Mucosa of gallbladder (tissue), 1 donor: ENCODE measurements at regions not wholly inside any gene's neighbourhood (a gene's known extent, or its start where the extent isn't known, plus 50 kb on each side); places are given as distances from the start of the nearest gene placed in this dataset.

Source experiments
- DNase-seq: peaks from one replicate; pipeline ENCODE4 v3.0.0-alpha.2; 2020; ENCODE audit warnings: low spot score
- donor health status: DM: no; HTN: no; CAD: no.

DNA sequence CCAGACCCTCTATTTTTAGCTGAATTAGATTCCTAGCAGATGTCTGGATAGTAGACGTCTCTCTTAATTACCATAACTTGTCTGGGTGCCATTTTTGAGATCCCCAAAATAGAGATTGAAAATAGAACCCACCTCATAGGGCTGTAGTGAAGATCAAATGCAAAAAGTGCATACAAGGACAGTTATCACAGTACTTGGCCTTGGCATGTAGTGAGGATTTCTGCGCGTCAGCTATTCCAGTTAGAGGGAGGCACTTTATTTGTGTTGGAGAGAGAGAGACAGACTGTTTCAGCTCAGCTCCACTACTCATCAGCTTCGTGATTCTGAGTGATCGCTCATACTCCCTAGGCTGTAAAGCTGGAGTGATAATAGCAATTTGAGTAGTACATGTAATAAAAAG lies 59.6 kb upstream of the CDH13 start:
- no peak for DNase-seq

DNA sequence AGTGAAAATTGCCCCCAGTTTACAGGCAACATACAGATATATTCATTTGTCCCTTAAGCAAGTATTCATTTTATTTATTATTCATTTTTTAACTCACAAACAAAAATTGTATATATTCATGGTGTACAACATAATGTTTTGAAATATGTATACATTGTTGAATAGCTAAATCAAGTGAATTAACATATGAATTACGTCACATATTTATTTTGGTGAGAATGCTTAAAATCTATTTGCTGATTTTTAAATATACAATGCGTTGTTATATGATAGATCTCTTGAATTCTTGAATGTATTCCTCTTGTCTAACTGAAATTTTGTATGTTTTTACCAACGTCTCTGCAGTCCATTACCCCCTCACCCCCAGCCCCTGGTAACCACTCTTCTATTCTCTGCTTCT lies 63.4 kb upstream of the CDH13 start:
- no peak for DNase-seq

DNA sequence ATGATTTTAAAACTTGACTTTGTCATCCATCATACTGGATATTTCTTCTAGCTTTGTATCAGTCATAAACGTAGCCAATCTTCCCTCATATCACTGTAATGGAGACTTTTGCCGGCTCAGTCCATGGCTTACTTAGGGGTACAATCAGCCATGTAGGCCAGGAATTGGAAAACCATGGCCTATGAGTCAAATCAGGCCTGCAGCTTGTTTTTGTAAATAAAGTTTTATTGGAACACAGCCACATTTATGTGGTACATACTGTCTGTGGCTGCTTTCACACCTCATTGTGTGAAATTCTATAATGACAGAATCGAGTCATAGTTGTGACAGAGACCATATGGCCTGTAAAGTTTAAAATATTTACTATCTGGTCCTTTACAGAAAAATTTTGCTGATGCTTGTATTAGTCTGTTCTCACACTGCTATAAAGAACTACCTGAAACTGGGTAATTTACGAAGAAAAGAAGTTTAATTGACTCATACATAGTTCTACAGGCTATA lies 64.5 kb upstream of the CDH13 start:
- no peak for DNase-seq

DNA sequence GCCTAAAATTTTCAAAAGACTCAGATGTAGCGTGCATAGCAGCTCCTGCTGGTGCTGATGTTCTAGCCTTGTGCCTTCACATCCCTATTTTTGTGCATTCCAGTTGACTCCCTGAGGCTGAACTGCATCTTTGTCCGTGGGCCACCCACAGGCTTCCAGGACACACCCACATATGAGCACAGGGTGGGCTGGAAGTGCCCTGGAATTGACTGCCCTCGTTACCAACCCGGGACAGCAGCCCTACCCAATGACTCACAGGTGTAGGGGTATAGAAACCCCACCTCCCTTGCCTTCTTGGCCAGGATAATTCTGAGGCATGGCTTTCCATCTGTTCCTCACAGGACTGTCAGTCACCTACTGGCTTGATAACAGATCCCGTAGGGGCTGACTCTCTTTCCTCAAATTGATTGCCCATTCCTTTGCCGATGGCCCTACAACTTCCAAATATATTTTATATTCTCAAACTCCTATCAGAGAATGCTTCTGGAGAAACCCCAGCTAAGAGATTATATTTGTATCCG lies 65.9 kb upstream of the CDH13 start:
- no peak for DNase-seq

DNA sequence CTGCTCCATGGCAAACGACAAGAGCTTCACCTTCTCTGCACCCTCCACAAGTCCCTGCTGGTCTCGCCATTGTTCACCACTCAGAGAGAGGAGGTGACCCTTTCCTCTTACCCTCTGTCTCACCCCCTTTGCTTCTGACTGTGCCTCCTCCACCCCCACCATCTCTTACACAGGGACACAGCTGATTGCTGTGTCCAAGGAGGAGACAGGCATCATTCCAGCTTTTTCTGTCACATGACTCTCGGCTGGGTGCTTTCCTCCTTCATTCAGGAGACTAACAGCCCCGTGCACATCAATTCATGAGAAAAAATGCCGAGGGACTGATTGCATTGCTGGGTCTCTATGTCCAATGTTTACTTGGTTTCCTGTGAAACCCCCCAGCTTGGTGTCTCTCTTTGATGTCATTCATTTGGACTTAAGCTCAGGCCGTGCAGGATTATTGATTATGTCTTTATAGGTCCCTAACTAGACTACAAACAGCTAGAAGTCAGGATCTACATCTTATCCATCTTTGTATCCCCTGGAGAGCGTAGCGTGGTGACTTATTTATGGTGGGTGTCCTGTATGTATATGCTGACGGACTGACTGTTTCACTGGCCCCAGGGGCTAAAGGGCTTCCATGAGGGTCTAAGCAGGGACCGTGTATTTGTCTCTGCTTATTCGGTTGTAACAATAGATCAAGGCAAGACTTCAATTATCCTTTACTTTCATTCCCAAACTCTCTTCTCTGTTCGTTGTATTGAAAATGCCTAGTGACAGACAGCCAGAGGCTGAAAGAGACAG lies 82.2 kb upstream of the CDH13 start:
- no peak for DNase-seq

DNA sequence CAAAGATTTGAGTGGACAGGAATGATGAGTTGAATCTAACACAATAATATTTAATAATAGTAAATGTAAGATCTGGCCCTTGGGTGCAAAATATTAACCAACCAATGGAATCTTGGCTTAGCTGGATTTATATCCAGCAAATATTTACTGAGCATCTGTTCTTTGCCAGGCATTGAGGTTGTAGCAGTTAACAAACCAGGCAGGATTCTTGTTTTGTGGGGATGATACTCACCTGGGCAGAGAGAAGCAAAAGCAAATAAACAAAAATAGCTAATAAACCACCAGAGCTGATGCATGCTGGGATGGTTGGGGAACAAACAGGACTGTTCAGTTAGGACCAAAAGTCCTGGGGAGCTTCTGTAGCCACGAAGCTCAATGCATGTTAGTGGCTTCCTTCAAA lies 84.1 kb upstream of the CDH13 start:
- no peak for DNase-seq

DNA sequence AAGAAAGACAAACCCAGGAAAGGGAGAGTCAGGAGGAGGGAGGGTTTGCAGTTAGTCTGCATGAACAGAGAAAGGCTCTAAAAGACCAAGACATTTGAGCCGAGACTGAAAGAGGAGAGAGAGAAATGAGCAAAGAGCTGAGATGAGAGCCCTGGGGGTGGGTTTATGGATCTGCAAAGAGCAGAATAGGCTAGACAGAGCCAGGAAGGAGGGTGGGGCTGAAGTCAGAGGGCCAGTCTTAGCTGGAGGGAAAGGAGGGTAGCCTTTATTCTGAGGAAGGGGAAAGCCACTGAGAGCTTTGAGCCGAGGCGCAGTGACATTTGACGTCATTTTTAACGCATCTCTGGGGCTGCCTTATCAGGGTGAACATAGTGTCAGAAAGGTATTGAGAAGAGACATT lies 85.7 kb upstream of the CDH13 start:
- no peak for DNase-seq

DNA sequence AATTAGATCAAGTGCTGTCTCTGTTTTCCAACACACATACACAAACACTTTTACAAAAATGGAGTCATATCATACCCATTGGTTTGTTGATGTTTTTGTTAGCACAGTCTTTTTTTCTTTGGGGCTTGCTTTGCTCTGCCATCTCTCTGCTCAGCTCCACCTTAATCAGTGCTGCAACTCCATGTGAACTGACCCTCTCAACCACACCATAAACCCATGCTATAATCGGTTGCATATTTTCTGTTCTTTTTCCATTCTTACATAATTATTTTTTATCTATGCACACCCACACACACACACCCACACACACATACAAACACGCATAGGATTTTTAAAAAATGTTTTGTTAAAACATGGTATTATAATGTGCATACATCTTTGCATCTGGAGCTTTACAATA lies 91.0 kb upstream of the CDH13 start:
- DNase-seq = no peak

DNA sequence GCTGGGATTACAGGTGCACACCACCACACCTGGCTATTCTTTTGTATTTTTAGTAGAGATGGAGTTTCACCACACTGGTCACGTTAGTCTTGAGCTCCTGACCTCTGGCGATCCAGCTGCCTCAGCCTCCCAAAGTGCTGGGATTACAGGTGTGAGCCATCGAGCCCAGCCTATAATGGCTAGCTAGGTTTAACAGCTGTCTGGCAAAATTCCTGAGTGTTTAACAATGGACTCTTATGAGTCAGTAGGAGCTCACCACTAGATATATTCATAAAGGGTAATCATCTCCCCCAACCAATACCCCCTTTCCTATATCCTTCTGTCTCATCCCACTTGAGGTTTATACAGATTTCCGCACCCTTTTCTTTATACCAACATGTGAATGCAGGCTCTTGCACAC lies 91.5 kb upstream of the CDH13 start:
- DNase-seq = no peak

DNA sequence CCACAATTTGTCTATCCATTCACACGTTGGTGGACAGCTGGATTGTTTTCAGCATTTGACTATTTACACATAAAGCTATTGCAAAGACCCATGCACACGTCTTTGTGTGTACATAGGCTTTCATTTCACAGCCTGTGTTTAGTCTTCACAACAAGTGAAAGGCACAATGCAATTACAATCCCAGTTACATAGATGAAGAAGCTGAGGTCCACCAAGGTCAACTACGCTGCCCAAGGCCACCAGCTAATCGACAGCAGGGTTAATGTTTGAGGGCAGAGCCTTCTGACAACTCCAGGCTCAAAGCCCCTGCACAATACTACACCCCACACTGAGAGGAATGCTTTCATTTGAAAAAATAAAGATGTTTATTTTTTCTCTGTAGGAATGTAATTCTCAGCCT lies 93.6 kb upstream of the CDH13 start:
- DNase-seq = no peak

DNA sequence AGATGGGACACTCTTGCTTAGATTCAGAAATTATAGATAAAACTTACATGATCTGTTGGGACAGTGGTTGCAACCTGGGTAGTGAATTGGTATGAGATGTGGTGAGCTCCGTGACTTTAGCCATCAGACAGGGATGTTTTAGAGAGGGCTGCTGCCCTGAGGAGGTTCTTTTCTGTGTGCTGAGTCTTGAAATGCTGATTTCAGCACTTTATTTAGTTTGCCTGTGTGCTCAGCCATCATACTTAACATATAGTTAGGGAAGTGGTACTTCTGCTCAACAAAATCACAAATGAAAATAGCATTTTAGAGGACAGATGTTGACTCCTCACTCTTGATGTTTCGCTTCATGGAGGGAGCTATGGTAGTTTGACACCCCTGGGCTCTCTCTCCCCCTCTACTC lies 95.9 kb upstream of the CDH13 start:
- DNase-seq = no peak

DNA sequence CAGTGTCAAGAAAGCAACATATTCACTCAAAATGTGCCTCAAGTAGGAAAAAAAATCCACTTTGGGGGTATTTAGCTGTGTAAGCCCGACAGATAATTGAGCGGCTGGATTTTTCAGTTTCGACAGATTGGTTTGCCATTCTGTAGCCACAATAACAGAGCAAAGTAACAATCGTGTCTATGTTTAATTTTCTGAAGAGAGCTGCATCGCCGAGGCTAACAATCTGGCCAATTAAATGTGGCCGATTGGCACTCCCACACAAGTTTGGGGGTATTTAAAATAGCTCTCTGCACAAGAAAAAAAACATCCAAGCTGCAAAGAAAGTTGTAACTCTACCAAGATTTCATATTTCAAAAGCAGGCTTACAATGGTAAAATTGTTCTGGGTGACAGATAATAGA lies 99.7 kb upstream of the CDH13 start:
- no peak for DNase-seq

DNA sequence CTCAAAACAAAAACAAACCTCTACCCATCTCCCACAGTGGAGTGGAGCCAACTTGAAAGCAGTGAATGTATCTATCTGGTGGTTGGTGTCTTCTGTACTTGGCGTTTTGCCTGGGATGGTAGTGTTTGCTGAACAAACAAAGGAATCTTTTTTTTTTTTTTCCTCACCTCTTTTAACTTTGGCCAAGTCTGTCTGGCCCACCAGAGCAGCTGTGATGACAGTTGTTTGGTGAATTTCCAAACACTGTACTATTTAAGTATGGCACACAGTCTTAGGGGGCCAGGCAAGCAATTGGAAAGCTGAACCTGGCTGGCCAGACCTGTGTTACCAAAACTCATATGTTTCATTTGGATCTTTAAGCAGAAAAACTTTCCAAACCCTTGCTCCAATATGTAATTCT lies 101.8 kb upstream of the CDH13 start:
- no peak for DNase-seq

DNA sequence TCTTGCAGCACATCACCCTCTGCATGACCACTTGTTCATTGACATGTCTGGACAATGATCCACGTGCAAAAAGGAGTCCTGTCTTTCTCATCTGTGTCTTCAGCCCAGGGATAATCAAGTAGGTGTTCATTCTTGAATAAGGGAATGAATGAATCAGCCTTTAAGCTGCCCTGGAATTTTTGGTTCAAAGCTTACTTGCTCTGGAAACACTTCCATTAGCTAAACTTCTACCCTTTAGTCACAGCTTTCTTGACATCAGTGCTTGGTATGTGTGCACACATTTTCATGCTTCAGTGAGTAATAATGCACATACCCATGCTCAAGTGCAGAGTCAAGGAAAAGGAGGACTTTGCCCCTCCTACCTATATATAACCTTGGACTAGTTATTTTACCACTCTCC lies 103.0 kb upstream of the CDH13 start:
- DNase-seq = no peak

DNA sequence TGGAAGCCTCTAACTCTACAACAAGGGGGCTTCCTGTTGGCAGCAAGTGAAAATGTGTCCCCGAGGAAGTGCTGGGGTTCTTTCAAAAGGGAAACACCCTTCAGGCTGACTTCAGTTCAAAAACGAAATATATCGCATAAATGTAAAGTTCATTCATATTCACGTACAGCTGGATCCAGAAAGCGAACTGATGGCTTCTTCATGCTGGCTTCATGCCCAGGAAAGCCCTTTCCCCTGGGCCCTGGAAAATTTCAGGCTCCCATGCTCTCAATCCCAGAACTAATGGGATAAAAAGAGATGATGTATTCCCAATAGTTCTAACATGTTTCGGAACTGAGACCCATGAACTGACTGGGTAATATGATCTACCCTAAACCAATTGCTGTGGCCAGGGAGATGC lies 104.7 kb upstream of the CDH13 start:
- DNase-seq = no peak

DNA sequence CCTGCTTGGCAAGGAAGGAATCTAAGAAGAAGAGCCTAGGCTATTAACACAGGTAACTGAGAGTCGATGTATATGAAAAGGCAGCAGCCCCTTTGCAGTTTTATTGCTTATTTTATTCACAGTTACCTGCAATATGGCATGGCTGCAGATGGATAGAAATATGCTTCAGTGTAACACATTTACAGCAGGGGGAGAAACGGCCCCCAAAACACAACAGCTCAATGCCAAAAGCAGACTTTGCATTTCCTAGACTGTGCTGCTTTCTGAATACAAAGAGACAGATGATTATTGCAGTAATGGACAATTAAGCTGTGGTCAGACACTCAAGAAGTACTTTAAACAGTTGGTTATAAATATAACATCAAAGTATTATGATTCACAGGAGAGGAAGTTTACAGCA lies 108.0 kb upstream of the CDH13 start:
- no peak for DNase-seq

DNA sequence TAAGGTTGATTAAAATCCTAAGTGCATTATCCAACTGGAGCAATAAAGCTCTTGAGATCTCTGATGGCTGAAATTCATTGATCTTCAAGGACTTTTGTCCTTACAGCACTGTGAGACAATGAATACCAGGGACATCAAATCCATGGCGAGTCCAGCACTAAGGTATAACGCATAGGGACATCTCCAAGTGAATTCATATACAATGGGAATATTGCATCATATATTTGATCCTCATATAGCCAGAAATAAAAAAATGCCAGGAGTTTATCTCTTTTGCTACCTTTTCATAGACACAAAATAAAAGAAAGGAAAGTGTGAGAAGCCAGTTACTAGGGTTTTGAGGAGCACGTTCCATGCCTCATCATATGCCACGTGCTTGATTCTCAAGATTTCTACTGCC lies 112.5 kb upstream of the CDH13 start:
- DNase-seq = no peak

DNA sequence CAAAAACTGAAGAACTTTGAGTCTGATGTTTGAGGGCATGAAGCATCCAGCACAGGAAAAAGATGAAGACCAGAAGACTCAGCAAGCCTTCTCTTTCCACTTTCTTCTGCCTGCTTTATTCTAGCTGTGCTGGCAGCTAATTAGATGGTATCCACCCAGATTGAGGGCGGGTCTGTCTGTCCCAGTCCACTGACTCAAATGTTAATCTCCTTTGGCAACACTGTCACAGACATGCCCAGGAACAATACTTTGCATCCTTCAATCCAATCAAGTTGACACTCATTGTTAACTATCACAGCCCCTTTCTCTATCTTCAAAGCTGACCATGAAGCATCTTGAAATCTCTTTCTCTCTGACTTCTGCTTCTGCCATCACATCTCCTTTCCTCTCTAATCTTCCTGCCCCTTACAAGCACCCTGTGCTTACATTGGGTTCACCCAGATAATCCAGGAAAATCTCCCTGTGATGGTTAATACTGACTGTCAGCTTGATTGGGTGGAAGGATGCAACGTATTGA lies 115.9 kb upstream of the CDH13 start:
- no peak for DNase-seq

DNA sequence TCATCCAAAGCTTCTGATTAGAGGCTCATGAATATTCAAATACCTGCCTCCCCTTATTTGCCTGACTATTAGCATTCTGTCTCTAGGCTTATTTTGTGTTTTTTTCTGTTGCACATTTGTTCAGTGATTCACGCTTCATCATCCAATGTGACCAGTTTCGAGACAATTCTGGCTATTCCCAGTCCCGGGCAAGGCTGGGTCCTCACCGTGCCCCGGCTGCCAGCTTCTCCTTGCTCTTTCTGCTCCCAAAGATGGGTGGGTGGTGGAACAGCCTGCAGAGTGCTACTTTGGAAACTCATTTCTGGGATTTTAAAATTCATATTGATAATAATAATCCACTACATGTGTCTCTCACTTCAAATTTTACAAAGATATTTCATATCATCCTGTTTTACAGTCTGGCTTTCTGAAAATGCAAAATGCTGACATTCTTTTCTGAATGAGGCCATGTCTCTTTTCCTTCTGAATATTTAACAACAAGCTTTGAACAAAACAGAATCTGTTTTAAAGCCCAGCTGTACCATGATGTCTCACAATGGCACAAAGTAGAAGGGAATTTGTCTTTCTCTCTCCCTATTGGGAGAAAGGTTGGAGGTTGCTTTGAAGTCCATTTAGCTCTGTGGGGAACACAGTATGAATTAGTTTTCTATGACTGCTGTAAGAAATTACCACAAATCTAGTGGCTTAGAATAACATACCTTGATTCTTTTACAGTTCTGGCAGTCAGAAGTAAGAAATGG lies 116.9 kb upstream of the CDH13 start:
- DNase-seq = no peak

DNA sequence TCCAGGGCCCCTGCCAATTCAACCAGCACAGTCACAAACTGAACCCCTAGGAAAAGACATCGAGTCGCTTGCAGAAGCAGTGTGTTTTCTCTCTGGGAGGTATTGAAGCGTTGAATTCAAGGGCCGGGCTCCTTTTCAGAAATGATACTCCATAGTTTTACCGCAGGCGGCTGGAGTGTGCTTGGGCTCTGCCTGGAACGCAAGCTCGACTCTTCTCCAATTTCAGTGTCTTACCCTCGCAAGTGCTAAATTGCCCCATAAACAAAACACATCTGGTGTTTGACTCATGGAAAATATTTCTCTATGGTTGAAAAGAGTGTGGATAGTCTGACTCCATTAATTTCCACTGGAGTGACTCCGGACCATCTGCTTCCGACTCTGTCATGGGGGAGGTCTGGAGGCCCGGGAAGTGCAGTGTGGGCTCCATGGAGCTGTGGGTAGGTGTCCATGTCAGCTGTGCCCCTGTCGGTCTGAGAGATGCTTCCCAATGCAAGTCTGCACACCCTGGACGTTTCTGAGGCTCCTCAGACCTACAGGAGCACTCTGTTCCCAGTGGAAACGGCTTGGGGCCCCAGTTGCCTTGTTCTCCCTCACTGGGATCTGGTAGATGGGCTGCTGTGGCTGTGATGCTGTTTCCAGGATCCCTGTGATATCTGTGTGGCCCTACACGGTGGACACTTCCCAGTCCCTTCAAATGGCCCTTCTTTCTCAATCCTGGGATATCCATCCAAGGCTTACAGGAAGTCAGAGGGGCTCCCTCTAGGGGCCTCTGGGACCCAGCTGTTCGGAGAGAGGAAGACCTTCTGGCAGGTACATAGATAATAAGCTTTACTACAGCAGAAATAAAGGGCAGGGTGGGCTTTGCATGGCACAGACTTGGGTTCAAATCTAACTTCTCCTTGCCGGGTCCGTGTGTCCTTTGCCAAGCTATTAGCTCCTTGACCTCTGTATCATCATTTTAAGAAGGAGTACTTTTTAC lies 119.8 kb upstream of the CDH13 start:
- DNase-seq = no peak

DNA sequence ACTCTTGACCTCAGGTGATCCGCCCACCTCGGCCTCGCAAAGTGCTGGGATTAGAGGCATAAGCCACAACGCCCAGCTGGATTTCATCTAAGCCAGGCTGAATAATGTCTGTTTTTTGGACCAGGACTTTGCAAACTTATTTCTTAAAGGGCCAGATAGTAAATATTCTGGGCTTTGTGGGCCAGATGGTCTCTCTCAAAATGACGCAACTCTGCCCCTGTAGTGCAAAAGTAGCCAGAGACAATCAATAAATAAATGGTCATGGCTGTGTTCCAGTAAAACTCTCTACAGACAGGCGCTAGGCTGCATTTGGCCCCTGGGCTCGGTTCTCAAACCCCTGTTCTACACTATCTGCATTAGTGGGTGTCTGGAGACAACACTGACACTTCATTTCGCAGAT lies 121.9 kb upstream of the CDH13 start:
- peak; percentile 10 for DNase-seq

DNA sequence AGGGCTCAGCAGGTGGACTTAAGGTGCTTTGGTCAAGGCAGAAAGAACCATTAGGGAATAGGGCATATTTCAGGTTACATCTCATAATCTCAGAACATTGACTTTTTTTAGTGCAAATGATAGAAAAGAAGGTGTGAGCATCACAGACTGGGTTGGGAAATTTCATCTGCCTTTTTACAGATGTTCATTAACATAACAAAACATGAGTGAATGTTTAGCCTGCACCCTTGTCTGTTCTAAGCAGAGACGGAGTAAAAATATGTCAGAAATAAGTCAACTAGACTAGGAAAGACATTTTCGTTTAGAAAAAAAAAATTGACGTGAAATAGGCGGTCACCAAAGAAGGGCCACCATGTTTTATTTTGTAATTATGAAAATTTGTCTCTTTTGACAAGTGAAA lies 127.5 kb upstream of the CDH13 start:
- DNase-seq = no peak
